GM12878 (cell line): ENCODE measurements at regions not wholly inside any gene's neighbourhood (a gene's known extent, or its start where the extent isn't known, plus 50 kb on each side); places are given as distances from the start of the nearest gene placed in this dataset.

Source experiments
- ATAC-seq: fragments of 200-7000 bp; cut with Tn5 transposase; 3 replicates; pipeline ENCODE4 v1.9.1; 2020; ENCODE audit warnings: mild to moderate bottlenecking, moderate library complexity
- BruUV-seq: library from RNA; stranded (reverse); fragments of 400-500 nt; replicated peaks from 2 replicates; lab custom pipeline; 2021; lab: Mats Ljungman, UMichigan
- CTCF ChIA-PET: fragments of 300-600 bp; sonication (Branson Sonifier 250); formaldehyde crosslinking; extraction: SDS; loops from one replicate; lab custom pipeline; 2021; ENCODE audit warnings: inconsistent platforms; lab: Yijun Ruan, JAX
- POLR2A ChIA-PET: fragments of 350-600 bp; formaldehyde crosslinking; extraction: SDS; loops from one replicate; lab custom pipeline; 2021; ENCODE audit warnings: inconsistent platforms; lab: Charles Lee
- RAD21 ChIA-PET: fragments of 300-600 bp; sonication (Branson Sonifier 250); formaldehyde crosslinking; loops from one replicate; lab custom pipeline; 2023; ENCODE audit warnings: antibody characterized with exemption; ENCODE audit not compliant: unreplicated experiment; lab: Charles Lee
- SMC1A ChIA-PET: fragments of 300-600 bp; sonication (Branson Sonifier 250); formaldehyde crosslinking; loops from one replicate; lab custom pipeline; 2023; ENCODE audit not compliant: unreplicated experiment, uncharacterized antibody; lab: Charles Lee
- DNase-seq: peaks from one replicate; pipeline ENCODE4 v3.0.0-alpha.2; 2011; ENCODE audit warnings: low read depth, low spot score
- FAIRE-seq: peaks from 3 replicates; lab custom pipeline; 2011; peaks lifted over from hg19 to GRCh38; lab: Jason Lieb, UNC
- H2AFZ ChIP-seq: 2 replicates; pipeline ENCODE4 v1.6.0; 2011; ENCODE audit warnings: low read depth, low read length, control low read depth; ENCODE audit not compliant: control insufficient read depth
- H3K27ac ChIP-seq: 2 replicates; pipeline ENCODE4 v1.5.1; 2011; ENCODE audit warnings: control low read depth; ENCODE audit not compliant: control insufficient read depth, insufficient read depth
- H3K27me3 ChIP-seq, 2 experiments: replicated peaks in 1 of 2; 2 replicates each; pipeline versions ENCODE4 v1.6.0 to v1.6.1; 2011; ENCODE audit warnings: low read length in 1 of 2; ENCODE audit not compliant: control insufficient read depth in 2 of 2, insufficient read depth in 2 of 2
- H3K36me3 ChIP-seq, 2 experiments: 2 replicates each; pipeline ENCODE4 v1.5.1; 2011; ENCODE audit warnings: low read length in 1 of 2; ENCODE audit not compliant: control insufficient read depth in 2 of 2, insufficient read depth in 2 of 2
- H3K4me1 ChIP-seq: 2 replicates; pipeline ENCODE4 v1.6.1; 2011; ENCODE audit warnings: mild to moderate bottlenecking, low read length, moderate library complexity, mixed read lengths; ENCODE audit not compliant: control insufficient read depth, insufficient read depth
- H3K4me2 ChIP-seq: 2 replicates; pipeline ENCODE4 v1.6.0; 2011; ENCODE audit warnings: control low read depth; ENCODE audit not compliant: control insufficient read depth, insufficient read depth
- H3K4me3 ChIP-seq: fragments of 200-600 bp; sonication (generic); 2 replicates; pipeline ENCODE4 v1.5.1; 2016
- H3K79me2 ChIP-seq: 2 replicates; pipeline ENCODE4 v1.6.0; 2011; ENCODE audit warnings: low read length; ENCODE audit not compliant: control insufficient read depth, insufficient read depth
- H3K9ac ChIP-seq: 2 replicates; pipeline ENCODE4 v1.8.0; 2011; ENCODE audit warnings: low read length, control low read depth, mixed read lengths; ENCODE audit not compliant: control insufficient read depth, insufficient read depth
- H3K9me3 ChIP-seq: replicated peaks from 3 replicates; pipeline ENCODE4 v1.5.1; 2011; ENCODE audit warnings: mild to moderate bottlenecking, low read length; ENCODE audit not compliant: control insufficient read depth, insufficient read depth
- H4K20me1 ChIP-seq: 2 replicates; pipeline ENCODE4 v1.6.0; 2011; ENCODE audit not compliant: control insufficient read depth, insufficient read depth
- CREM ChIP-seq: IDR thresholded peaks from 2 replicates; pipeline ENCODE4 v1.6.1; 2014; ENCODE audit warnings: antibody characterized with exemption, low read depth
- EED ChIP-seq: sonication (generic); IDR thresholded peaks from 2 replicates; pipeline ENCODE4 v1.6.1; 2016; ENCODE audit warnings: antibody characterized with exemption, low read depth
- EGR1 ChIP-seq, 2 experiments: IDR thresholded peaks; 1 replicate in 1 of 2; 2 replicates in 1 of 2; pipeline ENCODE4 v1.6.1; 2011 to 2012; ENCODE audit warnings: low read depth in 2 of 2, low read length in 2 of 2, borderline replicate concordance in 1 of 2, mild to moderate bottlenecking in 1 of 2, moderate library complexity in 1 of 2
- EP300 ChIP-seq, 2 experiments: fragments of 150-350 bp in 1 of 2; IDR thresholded peaks; 2 replicates each; pipeline ENCODE4 v1.6.1; 2011 to 2012; ENCODE audit warnings: low read depth in 2 of 2, low read length in 2 of 2, borderline replicate concordance in 1 of 2, improper control_type of control experiment in 1 of 2, inconsistent platforms in 1 of 2; ENCODE audit not compliant: control insufficient read depth in 1 of 2
- ETV6 ChIP-seq, 2 experiments: fragments of 450-650 bp in 1 of 2; IDR thresholded peaks in 1 of 2; conservative IDR thresholded peaks in 1 of 2; 2 replicates each; pipeline ENCODE4 v1.6.1; 2014; ENCODE audit warnings: antibody characterized with exemption in 1 of 2, borderline replicate concordance in 1 of 2, low read depth in 1 of 2, mild to moderate bottlenecking in 1 of 2, moderate library complexity in 1 of 2
- HDAC6 ChIP-seq: fragments of 200-600 bp; sonication (generic); IDR thresholded peaks from one replicate; pipeline ENCODE4 v1.8.0; 2017; ENCODE audit warnings: antibody characterized with exemption; ENCODE audit not compliant: unreplicated experiment
- KAT2A ChIP-seq: conservative IDR thresholded peaks from 2 replicates; pipeline ENCODE4 v1.6.1; 2011; ENCODE audit warnings: low read depth, low read length; ENCODE audit not compliant: control insufficient read depth
- MYC ChIP-seq: IDR thresholded peaks from 2 replicates; pipeline ENCODE4 v1.6.1; 2011; ENCODE audit warnings: mild to moderate bottlenecking, low read length, moderate library complexity, inconsistent platforms; ENCODE audit not compliant: insufficient read depth, insufficient replicate concordance, insufficient read length, severe bottlenecking
- NBN ChIP-seq: fragments of 450-650 bp; IDR thresholded peaks from 2 replicates; pipeline ENCODE4 v1.6.1; 2016
- POLR2AphosphoS5 ChIP-seq: IDR thresholded peaks from 2 replicates; pipeline ENCODE4 v1.6.1; 2011; ENCODE audit warnings: mild to moderate bottlenecking, low read length, inconsistent platforms
- RELA ChIP-seq: fragments of 450-650 bp; IDR thresholded peaks from 2 replicates; pipeline ENCODE4 v1.8.0; 2014; ENCODE audit warnings: borderline replicate concordance; ENCODE audit not compliant: partially characterized antibody
- SP1 ChIP-seq: IDR thresholded peaks from one replicate; pipeline ENCODE4 v1.6.1; 2011; ENCODE audit warnings: low read depth, low read length
- TBL1XR1 ChIP-seq: IDR thresholded peaks from 2 replicates; pipeline ENCODE4 v1.6.1; 2012; ENCODE audit warnings: low read depth, low read length, improper control_type of control experiment
- WGBS: methylation state at CpG from one replicate; pipeline ENCODE4 v1.1.6; 2016; ENCODE audit warnings: low lambda C conversion rate; ENCODE audit not compliant: insufficient replicate concordance, insufficient coverage; ENCODE audit errors: missing lambda C conversion rate; 5-methylcytosine and 5-hydroxymethylcytosine counted together
- in situ Hi-C: fragments of 300-500 bp; cut with MboI; formaldehyde crosslinking; loops from 9 replicates; pipeline ENCODE4 v1.14.3; 2018; ENCODE audit warnings: mixed read lengths
- intact Hi-C: fragments of 100-400 bp; cut with micrococcal nuclease; formaldehyde crosslinking; loops from one replicate; pipeline ENCODE4 v1.14.2; 2022; ENCODE audit not compliant: unreplicated experiment
- TF ChIP-seq, protein P1 (sequence below): IDR thresholded peaks from 2 replicates; pipeline ENCODE4 v1.6.1; 2011; ENCODE audit warnings: borderline replicate concordance, low read depth, mild to moderate bottlenecking, moderate library complexity, low read length; ENCODE audit not compliant: insufficient read depth, poor library complexity, severe bottlenecking
- TF ChIP-seq, protein P2 (sequence below), 3 experiments: IDR thresholded peaks in 2 of 3; conservative IDR thresholded peaks in 1 of 3; 2 replicates each; pipeline ENCODE4 v1.5.1; 2011; ENCODE audit warnings: low read depth in 3 of 3, low read length in 3 of 3, mild to moderate bottlenecking in 3 of 3, control low read depth in 2 of 3, moderate library complexity in 2 of 3, inconsistent platforms in 1 of 3, mixed read lengths in 1 of 3; ENCODE audit not compliant: control insufficient read depth in 2 of 3, insufficient read depth in 1 of 3; ENCODE audit errors: extremely low read depth in 1 of 3
- TF ChIP-seq, protein P3 (sequence below): IDR thresholded peaks from 2 replicates; pipeline ENCODE4 v1.6.1; 2012; ENCODE audit warnings: improper control_type of control experiment, low read depth, low read length; ENCODE audit not compliant: insufficient replicate concordance

DNA sequence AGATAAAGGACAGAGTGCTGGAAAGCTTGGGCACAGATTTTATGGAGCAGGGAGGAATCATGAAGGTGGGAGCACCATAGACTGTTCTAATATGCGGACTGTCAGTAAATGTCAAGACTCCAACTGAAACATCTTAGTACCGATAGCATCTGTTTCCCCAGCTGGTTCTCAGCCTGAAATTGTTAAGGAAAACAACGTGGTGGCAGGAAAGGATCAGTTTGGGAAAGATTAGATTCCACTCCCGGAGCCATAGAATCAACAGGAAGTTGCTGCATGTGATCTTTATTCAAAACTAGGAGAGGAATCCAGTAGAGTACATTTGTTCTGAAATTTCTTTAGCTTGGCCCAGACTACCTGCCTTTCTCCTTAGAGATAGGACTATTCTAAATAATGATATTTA lies 559.1 kb downstream of the CSNK1G3 start:
- DNase-seq (no peak), FAIRE-seq (no peak), ATAC-seq (no peak)
- no TSS peak for BruUV-seq
- Histone ChIP-seq H3K79me2 (no peaks in the 10 kb centered on the region), H4K20me1 (no peaks in the 10 kb centered on the region), H3K27me3 (no peaks in the 10 kb centered on the region; a peak in 1 of 4 replicates), H3K4me3 (no peak overlapping the region), H3K27ac (no peak overlapping the region), H3K36me3 (no peaks in the 10 kb centered on the region), H2AFZ (no peak overlapping the region), H3K4me2 (no peak overlapping the region), H3K9me3 (no peaks in the 10 kb centered on the region), H3K4me1 (no peaks in the 10 kb centered on the region), H3K9ac (no peak overlapping the region)
- in situ Hi-C loops, result no loop called here
- intact Hi-C loops, result no loop called here
- RAD21 ChIA-PET, result no interaction called here
- CTCF ChIA-PET, result no interaction called here
- SMC1A ChIA-PET, result interaction anchor here (1.0 kb wide), 1 partner anchor 8 kb away, joined by 3 read pairs; no protein-coding TSS in a partner anchor
- WGBS, result 49% methylated on average over 4 of the region's 4 CpGs
- POLR2A ChIA-PET, result no interaction called here
- no peak for TF ChIP-seq CREM
- no peak for TF ChIP-seq ETV6 (conservative IDR thresholded peaks at IDR 0.05 in 1 of 2, IDR thresholded peaks at IDR 0.05 in 1 of 2; ENCODE audit: borderline replicate concordance in 1 of 2, low read depth in 1 of 2)
- TF ChIP-seq RELA, result no peak
- no peak for TF ChIP-seq KAT2A
- no peak for TF ChIP-seq EGR1 (IDR thresholded peaks at IDR 0.05; ENCODE audit: borderline replicate concordance in 1 of 2, low read depth in 2 of 2, low read length in 2 of 2)
- TF ChIP-seq EED, result no peak
- TF ChIP-seq MYC, result no peak
- no peak for TF ChIP-seq EP300 (IDR thresholded peaks at IDR 0.05; ENCODE audit: borderline replicate concordance in 1 of 2, control insufficient read depth in 1 of 2, low read depth in 2 of 2, low read length in 2 of 2)
- TF ChIP-seq, protein P1, sequence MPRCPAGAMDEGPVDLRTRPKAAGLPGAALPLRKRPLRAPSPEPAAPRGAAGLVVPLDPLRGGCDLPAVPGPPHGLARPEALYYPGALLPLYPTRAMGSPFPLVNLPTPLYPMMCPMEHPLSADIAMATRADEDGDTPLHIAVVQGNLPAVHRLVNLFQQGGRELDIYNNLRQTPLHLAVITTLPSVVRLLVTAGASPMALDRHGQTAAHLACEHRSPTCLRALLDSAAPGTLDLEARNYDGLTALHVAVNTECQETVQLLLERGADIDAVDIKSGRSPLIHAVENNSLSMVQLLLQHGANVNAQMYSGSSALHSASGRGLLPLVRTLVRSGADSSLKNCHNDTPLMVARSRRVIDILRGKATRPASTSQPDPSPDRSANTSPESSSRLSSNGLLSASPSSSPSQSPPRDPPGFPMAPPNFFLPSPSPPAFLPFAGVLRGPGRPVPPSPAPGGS, result no peak
- TF ChIP-seq, protein P2, sequence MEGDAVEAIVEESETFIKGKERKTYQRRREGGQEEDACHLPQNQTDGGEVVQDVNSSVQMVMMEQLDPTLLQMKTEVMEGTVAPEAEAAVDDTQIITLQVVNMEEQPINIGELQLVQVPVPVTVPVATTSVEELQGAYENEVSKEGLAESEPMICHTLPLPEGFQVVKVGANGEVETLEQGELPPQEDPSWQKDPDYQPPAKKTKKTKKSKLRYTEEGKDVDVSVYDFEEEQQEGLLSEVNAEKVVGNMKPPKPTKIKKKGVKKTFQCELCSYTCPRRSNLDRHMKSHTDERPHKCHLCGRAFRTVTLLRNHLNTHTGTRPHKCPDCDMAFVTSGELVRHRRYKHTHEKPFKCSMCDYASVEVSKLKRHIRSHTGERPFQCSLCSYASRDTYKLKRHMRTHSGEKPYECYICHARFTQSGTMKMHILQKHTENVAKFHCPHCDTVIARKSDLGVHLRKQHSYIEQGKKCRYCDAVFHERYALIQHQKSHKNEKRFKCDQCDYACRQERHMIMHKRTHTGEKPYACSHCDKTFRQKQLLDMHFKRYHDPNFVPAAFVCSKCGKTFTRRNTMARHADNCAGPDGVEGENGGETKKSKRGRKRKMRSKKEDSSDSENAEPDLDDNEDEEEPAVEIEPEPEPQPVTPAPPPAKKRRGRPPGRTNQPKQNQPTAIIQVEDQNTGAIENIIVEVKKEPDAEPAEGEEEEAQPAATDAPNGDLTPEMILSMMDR (IDR thresholded peaks at IDR 0.05 in 2 of 3, conservative IDR thresholded peaks at IDR 0.05 in 1 of 3; ENCODE audit: control insufficient read depth in 2 of 3, extremely low read depth in 1 of 3, insufficient read depth in 1 of 3, low read depth in 3 of 3, low read length in 3 of 3), result no peak
- TF ChIP-seq POLR2AphosphoS5, result no peak
- TF ChIP-seq HDAC6, result no peak
- TF ChIP-seq NBN, result no peak
- TF ChIP-seq, protein P3, sequence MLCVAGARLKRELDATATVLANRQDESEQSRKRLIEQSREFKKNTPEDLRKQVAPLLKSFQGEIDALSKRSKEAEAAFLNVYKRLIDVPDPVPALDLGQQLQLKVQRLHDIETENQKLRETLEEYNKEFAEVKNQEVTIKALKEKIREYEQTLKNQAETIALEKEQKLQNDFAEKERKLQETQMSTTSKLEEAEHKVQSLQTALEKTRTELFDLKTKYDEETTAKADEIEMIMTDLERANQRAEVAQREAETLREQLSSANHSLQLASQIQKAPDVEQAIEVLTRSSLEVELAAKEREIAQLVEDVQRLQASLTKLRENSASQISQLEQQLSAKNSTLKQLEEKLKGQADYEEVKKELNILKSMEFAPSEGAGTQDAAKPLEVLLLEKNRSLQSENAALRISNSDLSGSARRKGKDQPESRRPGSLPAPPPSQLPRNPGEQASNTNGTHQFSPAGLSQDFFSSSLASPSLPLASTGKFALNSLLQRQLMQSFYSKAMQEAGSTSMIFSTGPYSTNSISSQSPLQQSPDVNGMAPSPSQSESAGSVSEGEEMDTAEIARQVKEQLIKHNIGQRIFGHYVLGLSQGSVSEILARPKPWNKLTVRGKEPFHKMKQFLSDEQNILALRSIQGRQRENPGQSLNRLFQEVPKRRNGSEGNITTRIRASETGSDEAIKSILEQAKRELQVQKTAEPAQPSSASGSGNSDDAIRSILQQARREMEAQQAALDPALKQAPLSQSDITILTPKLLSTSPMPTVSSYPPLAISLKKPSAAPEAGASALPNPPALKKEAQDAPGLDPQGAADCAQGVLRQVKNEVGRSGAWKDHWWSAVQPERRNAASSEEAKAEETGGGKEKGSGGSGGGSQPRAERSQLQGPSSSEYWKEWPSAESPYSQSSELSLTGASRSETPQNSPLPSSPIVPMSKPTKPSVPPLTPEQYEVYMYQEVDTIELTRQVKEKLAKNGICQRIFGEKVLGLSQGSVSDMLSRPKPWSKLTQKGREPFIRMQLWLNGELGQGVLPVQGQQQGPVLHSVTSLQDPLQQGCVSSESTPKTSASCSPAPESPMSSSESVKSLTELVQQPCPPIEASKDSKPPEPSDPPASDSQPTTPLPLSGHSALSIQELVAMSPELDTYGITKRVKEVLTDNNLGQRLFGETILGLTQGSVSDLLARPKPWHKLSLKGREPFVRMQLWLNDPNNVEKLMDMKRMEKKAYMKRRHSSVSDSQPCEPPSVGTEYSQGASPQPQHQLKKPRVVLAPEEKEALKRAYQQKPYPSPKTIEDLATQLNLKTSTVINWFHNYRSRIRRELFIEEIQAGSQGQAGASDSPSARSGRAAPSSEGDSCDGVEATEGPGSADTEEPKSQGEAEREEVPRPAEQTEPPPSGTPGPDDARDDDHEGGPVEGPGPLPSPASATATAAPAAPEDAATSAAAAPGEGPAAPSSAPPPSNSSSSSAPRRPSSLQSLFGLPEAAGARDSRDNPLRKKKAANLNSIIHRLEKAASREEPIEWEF, result no peak
- no peak for TF ChIP-seq TBL1XR1
- TF ChIP-seq SP1, result no peak
